CD4-positive, alpha-beta memory T cell (primary cell): ENCODE measurements at regions not wholly inside any gene's neighbourhood (a gene's known extent, or its start where the extent isn't known, plus 50 kb on each side); places are given as distances from the start of the nearest gene placed in this dataset.
"Not testable (repeated sequence)": the region's sequence is repeated elsewhere in the genome, so short reads cannot be mapped to it uniquely, and the experiment has no call there.

Source experiments
- CTCF ChIA-PET: fragments of 350-600 bp; sonication (Branson Sonifier 250); formaldehyde crosslinking; loops from one replicate; lab custom pipeline; 2021; ENCODE audit warnings: inconsistent platforms; ENCODE audit not compliant: partially characterized antibody; lab: Charles Lee
- POLR2A ChIA-PET: fragments of 350-600 bp; sonication (Branson Sonifier 250); formaldehyde crosslinking; loops from one replicate; lab custom pipeline; 2021; ENCODE audit not compliant: partially characterized antibody; lab: Charles Lee
- DNase-seq, 5 donors: peaks; one replicate each; pipeline versions ENCODE4 v3.0.0 to v3.0.0-alpha.2; 2020 to 2022; ENCODE audit warnings: mixed read lengths in 1 of 5
- H3K27ac ChIP-seq: one replicate; pipeline ENCODE4 v1.7.0; 2013; ENCODE audit warnings: low read depth, low read length
- H3K27me3 ChIP-seq: 2 replicates; pipeline ENCODE4 v1.7.0; 2013; ENCODE audit warnings: mild to moderate bottlenecking, low read length, moderate library complexity; ENCODE audit not compliant: insufficient read depth
- H3K36me3 ChIP-seq: 2 replicates; pipeline ENCODE4 v1.7.0; 2013; ENCODE audit warnings: mild to moderate bottlenecking, low read length, moderate library complexity; ENCODE audit not compliant: insufficient read depth
- H3K4me1 ChIP-seq: 2 replicates; pipeline ENCODE4 v1.7.0; 2013; ENCODE audit warnings: mild to moderate bottlenecking, low read length, moderate library complexity; ENCODE audit not compliant: insufficient read depth
- H3K4me3 ChIP-seq, 2 donors: one replicate each; pipeline ENCODE4 v1.7.0; 2013; ENCODE audit warnings: low read length in 2 of 2, mild to moderate bottlenecking in 1 of 2
- H3K9me3 ChIP-seq, 2 donors: one replicate each; pipeline ENCODE4 v1.7.0; 2013; ENCODE audit warnings: low read length in 2 of 2, control low read depth in 1 of 2; ENCODE audit not compliant: control insufficient read depth in 1 of 2
- H3K27ac Mint-ChIP-seq, 7 donors: one replicate each; pipeline ENCODE4 v1.8.0; 2020 to 2021; ENCODE audit warnings: mixed read lengths in 7 of 7, mild to moderate bottlenecking in 6 of 7, inconsistent platforms in 3 of 7, moderate library complexity in 3 of 7
- H3K27me3 Mint-ChIP-seq, 2 donors: one replicate each; pipeline ENCODE4 v1.8.0; 2020 to 2021; ENCODE audit warnings: mixed read lengths in 2 of 2
- H3K36me3 Mint-ChIP-seq, 2 donors: one replicate each; pipeline ENCODE4 v1.8.0; 2020 to 2021; ENCODE audit warnings: mixed read lengths in 2 of 2, inconsistent platforms in 1 of 2, mild to moderate bottlenecking in 1 of 2
- H3K4me1 Mint-ChIP-seq, 4 donors: one replicate each; pipeline ENCODE4 v1.8.0; 2020 to 2021; ENCODE audit warnings: mixed read lengths in 4 of 4, mild to moderate bottlenecking in 1 of 4
- H3K4me3 Mint-ChIP-seq, 8 donors: one replicate each; pipeline ENCODE4 v1.8.0; 2020 to 2021; ENCODE audit warnings: mixed read lengths in 8 of 8, mild to moderate bottlenecking in 7 of 8, moderate library complexity in 6 of 8, inconsistent platforms in 3 of 8
- H3K9me3 Mint-ChIP-seq, 8 donors: one replicate each; pipeline ENCODE4 v1.8.0; 2020 to 2021; ENCODE audit warnings: mixed read lengths in 8 of 8, mild to moderate bottlenecking in 5 of 8, inconsistent platforms in 3 of 8, moderate library complexity in 1 of 8
- intact Hi-C: fragments of 100-400 bp; cut with micrococcal nuclease; formaldehyde crosslinking; loops from one replicate; pipeline ENCODE4 v1.15.1; 2023

DNA sequence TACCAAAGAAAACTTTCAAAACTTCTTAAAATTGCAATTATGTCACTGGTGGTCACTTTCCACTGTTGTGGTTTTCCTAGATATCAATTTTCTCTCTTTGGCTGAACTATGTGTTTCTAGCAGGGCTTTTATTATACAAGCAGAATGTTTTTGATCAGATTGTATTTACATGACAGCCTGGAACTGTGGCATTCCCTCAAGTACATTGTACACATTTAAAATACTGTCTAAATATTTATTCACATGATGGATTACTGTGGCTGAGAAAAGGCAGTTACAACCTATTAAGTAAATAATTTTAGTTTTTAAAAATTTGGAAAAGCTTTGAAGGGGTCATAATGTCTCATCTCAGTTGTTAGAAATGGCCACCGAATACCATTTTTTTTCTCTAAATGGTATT lies 231.9 kb upstream of the PPP1R3A start:
- Histone ChIP-seq H3K4me1 (no peaks in the 10 kb centered on the region), H3K4me3 (no peak overlapping the region), H3K36me3 (no peaks in the 10 kb centered on the region), H3K9me3 (no peaks in the 10 kb centered on the region), H3K27me3 (no peaks in the 10 kb centered on the region), H3K27ac (no peak overlapping the region)
- Mint-ChIP-seq H3K27ac (no peak overlapping the region), H3K4me1 (no peaks in the 10 kb centered on the region), H3K9me3 (no peaks in the 10 kb centered on the region), H3K36me3 (no peaks in the 10 kb centered on the region), H3K27me3 (peaks cover 1 to 5% of the 10 kb centered on the region in 2 donors), H3K4me3 (no peak overlapping the region)
- intact Hi-C loops: no loop called here
- ChIA-PET CTCF (no interaction called here), POLR2A (no interaction called here)
- no peak for DNase-seq

- no peaks in the 10 kb centered on the region for H3K27me3 ChIP-seq
- Mint-ChIP-seq H3K27ac (no peak overlapping the region), H3K4me3 (no peak overlapping the region), H3K9me3 (no peaks in the 10 kb centered on the region), H3K36me3 (no peaks in the 10 kb centered on the region), H3K4me1 (no peaks in the 10 kb centered on the region), H3K27me3 (peaks cover 1 to 5% of the 10 kb centered on the region in 2 donors)
- POLR2A ChIA-PET: no interaction called here
- H3K4me1 ChIP-seq: no peaks in the 10 kb centered on the region
- H3K4me3 ChIP-seq: no peak overlapping the region
- intact Hi-C loops: no loop called here
- no peak for DNase-seq
- H3K36me3 ChIP-seq: no peaks in the 10 kb centered on the region
- H3K27ac ChIP-seq: no peak overlapping the region
- CTCF ChIA-PET: no interaction called here
- no peaks in the 10 kb centered on the region for H3K9me3 ChIP-seq
These were observed 230.0 kb upstream of the PPP1R3A start for GRCh38 chr7:114148779-114149178.

DNA sequence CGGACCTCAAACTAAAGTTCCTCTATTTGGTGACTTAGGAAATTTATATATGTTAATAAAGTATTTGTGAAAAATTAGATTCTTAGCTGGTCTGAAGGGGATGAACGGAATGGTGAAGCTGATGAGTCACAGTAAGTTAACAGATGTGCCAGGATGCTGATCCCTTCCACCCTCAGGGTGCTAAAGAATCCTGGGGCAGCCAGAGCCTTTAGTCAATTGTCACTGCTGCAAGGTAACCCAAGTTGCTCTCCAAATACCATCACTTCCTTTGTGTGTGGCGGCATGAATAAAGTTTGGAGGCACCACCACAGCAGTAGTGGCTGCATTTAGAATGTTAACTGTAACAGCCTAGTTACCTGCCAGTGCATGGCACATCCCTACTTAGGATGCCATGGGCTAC lies 222.6 kb upstream of the PPP1R3A start:
- Mint-ChIP-seq H3K27me3 (no peaks in the 10 kb centered on the region), H3K27ac (no peak overlapping the region), H3K4me3 (no peak overlapping the region), H3K36me3 (no peaks in the 10 kb centered on the region), H3K9me3 (no peaks in the 10 kb centered on the region), H3K4me1 (no peaks in the 10 kb centered on the region)
- no peak for DNase-seq
- intact Hi-C loops: no loop called here
- CTCF ChIA-PET: no interaction called here
- Histone ChIP-seq H3K9me3 (no peaks in the 10 kb centered on the region), H3K4me1 (no peaks in the 10 kb centered on the region), H3K36me3 (no peaks in the 10 kb centered on the region), H3K27ac (no peak overlapping the region), H3K4me3 (no peak overlapping the region), H3K27me3 (no peaks in the 10 kb centered on the region)
- POLR2A ChIA-PET: no interaction called here

DNA sequence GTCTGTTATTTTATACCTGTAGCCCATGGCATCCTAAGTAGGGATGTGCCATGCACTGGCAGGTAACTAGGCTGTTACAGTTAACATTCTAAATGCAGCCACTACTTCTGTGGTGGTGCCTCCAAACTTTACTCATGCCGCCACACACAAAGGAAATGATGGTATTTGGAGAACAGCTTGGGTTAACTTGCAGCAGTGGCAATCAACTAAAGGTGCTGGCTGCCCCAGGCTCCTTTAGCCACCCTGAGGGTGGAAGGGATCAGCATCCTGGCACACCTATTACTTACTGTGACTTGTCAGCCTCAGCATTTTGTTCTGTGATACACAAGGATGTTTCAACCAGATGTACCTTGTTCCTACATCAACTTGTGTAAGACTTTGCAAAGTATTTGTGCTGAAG lies 221.8 kb upstream of the PPP1R3A start:
- no peaks in the 10 kb centered on the region for H3K4me1 ChIP-seq
- Mint-ChIP-seq H3K36me3 (no peaks in the 10 kb centered on the region), H3K9me3 (no peaks in the 10 kb centered on the region), H3K27ac (no peak overlapping the region), H3K4me1 (no peaks in the 10 kb centered on the region), H3K4me3 (no peak overlapping the region), H3K27me3 (no peaks in the 10 kb centered on the region)
- no peaks in the 10 kb centered on the region for H3K36me3 ChIP-seq
- no peaks in the 10 kb centered on the region for H3K9me3 ChIP-seq
- H3K4me3 ChIP-seq: no peak overlapping the region
- H3K27me3 ChIP-seq: no peaks in the 10 kb centered on the region
- ChIA-PET POLR2A (no interaction called here), CTCF (no interaction called here)
- H3K27ac ChIP-seq: no peak overlapping the region
- no peak for DNase-seq
- intact Hi-C loops: no loop called here

DNA sequence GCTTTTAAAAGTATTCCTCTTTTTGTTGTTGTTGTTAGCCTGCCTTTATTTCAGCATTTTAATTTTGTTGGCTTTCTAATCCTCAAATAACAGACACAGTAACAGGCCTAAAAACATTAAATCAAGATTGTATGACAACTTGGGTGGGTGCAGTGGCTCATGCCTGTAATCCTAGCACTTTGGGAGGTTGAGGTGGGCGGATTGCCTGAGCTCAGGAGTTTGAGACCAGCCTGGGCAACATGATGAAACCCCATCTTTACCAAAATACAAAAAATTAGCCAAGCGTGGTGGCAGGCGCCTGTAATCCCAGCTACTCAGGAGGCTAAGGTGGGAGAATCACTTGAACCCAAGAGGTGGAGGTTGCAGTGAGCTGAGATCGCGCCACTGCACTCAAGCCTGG lies 220.9 kb upstream of the PPP1R3A start:
- H3K9me3 Mint-ChIP-seq, H3K27me3 Mint-ChIP-seq, DNase-seq, H3K27ac Mint-ChIP-seq, H3K4me3 ChIP-seq, H3K4me1 Mint-ChIP-seq, H3K27ac ChIP-seq, H3K36me3 ChIP-seq, POLR2A ChIA-PET, CTCF ChIA-PET, H3K36me3 Mint-ChIP-seq, H3K27me3 ChIP-seq, H3K4me3 Mint-ChIP-seq, H3K9me3 ChIP-seq, H3K4me1 ChIP-seq, intact Hi-C loops: not testable (repeated sequence)

GRCh38 chr7:114138587-114138986 lies 219.8 kb upstream of the PPP1R3A start:
- Mint-ChIP-seq H3K4me3 (no peak overlapping the region), H3K27ac (no peak overlapping the region), H3K9me3 (no peaks in the 10 kb centered on the region), H3K27me3 (no peaks in the 10 kb centered on the region), H3K36me3 (no peaks in the 10 kb centered on the region), H3K4me1 (no peaks in the 10 kb centered on the region)
- CTCF ChIA-PET: no interaction called here
- POLR2A ChIA-PET: no interaction called here
- no peak for DNase-seq
- H3K36me3 ChIP-seq: no peaks in the 10 kb centered on the region
- no peak overlapping the region for H3K4me3 ChIP-seq
- H3K9me3 ChIP-seq: no peaks in the 10 kb centered on the region
- H3K27ac ChIP-seq: no peak overlapping the region
- intact Hi-C loops: no loop called here
- no peaks in the 10 kb centered on the region for H3K27me3 ChIP-seq
- H3K4me1 ChIP-seq: no peaks in the 10 kb centered on the region

DNA sequence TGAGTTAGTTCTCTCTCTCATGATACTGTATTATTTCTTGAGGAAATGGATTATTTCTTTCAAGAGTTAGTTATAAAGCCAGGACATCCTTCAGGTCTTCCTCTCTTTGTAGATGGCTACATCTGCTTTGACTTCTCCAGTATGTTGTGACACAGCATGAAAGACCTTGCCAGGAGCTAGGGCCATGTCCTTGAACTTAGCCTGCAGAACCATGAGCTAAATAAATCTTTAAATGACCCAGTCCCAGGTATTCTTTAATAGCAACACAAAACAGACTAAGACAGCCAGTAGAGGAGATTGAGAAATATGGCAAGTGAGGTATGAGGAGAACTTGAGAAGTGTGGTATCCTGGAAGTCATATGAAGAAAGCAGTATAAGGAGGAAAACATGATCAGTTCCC lies 214.9 kb upstream of the PPP1R3A start:
- no peaks in the 10 kb centered on the region for H3K36me3 Mint-ChIP-seq
- CTCF ChIA-PET: no interaction called here
- intact Hi-C loops: no loop called here
- no peaks in the 10 kb centered on the region for H3K4me1 Mint-ChIP-seq
- Histone ChIP-seq H3K27me3 (no peaks in the 10 kb centered on the region), H3K36me3 (no peaks in the 10 kb centered on the region), H3K9me3 (no peaks in the 10 kb centered on the region), H3K4me1 (no peaks in the 10 kb centered on the region), H3K27ac (no peak overlapping the region), H3K4me3 (no peak overlapping the region)
- no peak overlapping the region for H3K27ac Mint-ChIP-seq
- H3K27me3 Mint-ChIP-seq: no peaks in the 10 kb centered on the region
- POLR2A ChIA-PET: no interaction called here
- no peak for DNase-seq
- H3K9me3 Mint-ChIP-seq: no peaks in the 10 kb centered on the region
- H3K4me3 Mint-ChIP-seq: no peak overlapping the region

DNA sequence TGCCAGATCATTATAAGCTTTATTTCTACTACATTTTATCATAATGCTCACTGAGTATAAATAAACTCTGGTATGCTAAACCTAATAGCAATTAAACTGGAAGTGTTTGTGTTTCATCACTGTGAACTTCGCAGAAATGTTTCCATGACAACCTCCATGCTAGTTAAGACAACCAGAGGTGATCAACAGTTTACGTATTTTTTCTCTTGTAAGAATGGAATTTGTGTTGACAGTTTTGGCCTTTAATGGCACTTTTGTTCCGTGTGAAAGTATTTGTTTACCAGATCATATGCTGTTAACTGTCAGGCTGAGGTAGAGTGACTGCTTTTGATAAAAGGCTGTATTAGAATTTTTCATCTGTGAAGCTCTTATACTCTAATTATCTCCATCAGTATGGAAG lies 212.1 kb upstream of the PPP1R3A start:
- ChIA-PET CTCF (no interaction called here), POLR2A (no interaction called here)
- H3K27ac Mint-ChIP-seq: no peak overlapping the region
- Histone ChIP-seq H3K27me3 (no peaks in the 10 kb centered on the region), H3K4me1 (no peaks in the 10 kb centered on the region), H3K9me3 (no peaks in the 10 kb centered on the region), H3K27ac (no peak overlapping the region), H3K4me3 (no peak overlapping the region), H3K36me3 (no peaks in the 10 kb centered on the region)
- DNase-seq: no peak
- H3K4me3 Mint-ChIP-seq: no peak overlapping the region
- intact Hi-C loops: no loop called here
- no peaks in the 10 kb centered on the region for H3K4me1 Mint-ChIP-seq
- no peaks in the 10 kb centered on the region for H3K36me3 Mint-ChIP-seq
- no peaks in the 10 kb centered on the region for H3K9me3 Mint-ChIP-seq
- peaks cover 0 to 3% of the 10 kb centered on the region in 2 donors for H3K27me3 Mint-ChIP-seq
